WTC11 (cell line): ENCODE measurements at regions not wholly inside any gene's neighbourhood (a gene's known extent, or its start where the extent isn't known, plus 50 kb on each side); places are given as distances from the start of the nearest gene placed in this dataset.

Experiments
- ATAC-seq: fragments of 200-7000 bp; cut with Tn5 transposase; 2 replicates; pipeline ENCODE4 v1.10.0; 2021; ENCODE audit warnings: mild to moderate bottlenecking, moderate library complexity
- CTCF ChIA-PET: fragments of 300-600 bp; sonication (Branson Sonifier 250); formaldehyde crosslinking; loops from one replicate; lab custom pipeline; 2021; ENCODE audit warnings: antibody characterized with exemption; lab: Charles Lee
- POLR2A ChIA-PET: fragments of 350-600 bp; sonication (Branson Sonifier 250); formaldehyde crosslinking; loops from one replicate; lab custom pipeline; 2021; ENCODE audit warnings: antibody characterized with exemption; lab: Charles Lee
- DNase-seq: peaks from one replicate; pipeline ENCODE4 v3.0.0; 2021; ENCODE audit warnings: low spot score
- H3K27ac Mint-ChIP-seq: 2 replicates; pipeline ENCODE4 v1.8.0; 2021; ENCODE audit warnings: mixed read lengths
- H3K27me3 Mint-ChIP-seq: 2 replicates; pipeline ENCODE4 v1.8.0; 2021; ENCODE audit warnings: low read depth, mild to moderate bottlenecking, moderate library complexity, mixed read lengths
- H3K36me3 Mint-ChIP-seq: 2 replicates; pipeline ENCODE4 v1.8.0; 2021; ENCODE audit warnings: mixed read lengths
- H3K4me1 Mint-ChIP-seq: 2 replicates; pipeline ENCODE4 v1.8.0; 2022; ENCODE audit warnings: mixed read lengths
- H3K4me3 Mint-ChIP-seq: 2 replicates; pipeline ENCODE4 v1.8.0; 2021; ENCODE audit warnings: mild to moderate bottlenecking, moderate library complexity, mixed read lengths
- H3K9me3 Mint-ChIP-seq: 2 replicates; pipeline ENCODE4 v1.8.0; 2021; ENCODE audit warnings: mixed read lengths
- ARID4B ChIP-seq: sonication (generic); formaldehyde crosslinking; IDR thresholded peaks from 2 replicates; pipeline ENCODE4 v1.8.0; 2023; ENCODE audit warnings: missing genetic modification reagents, mild to moderate bottlenecking, borderline replicate concordance
- CREM ChIP-seq: sonication (generic); formaldehyde crosslinking; IDR thresholded peaks from 2 replicates; pipeline ENCODE4 v1.8.1; 2022; ENCODE audit warnings: mild to moderate bottlenecking, missing genetic modification reagents, moderate library complexity
- E2F1 ChIP-seq: sonication (generic); formaldehyde crosslinking; IDR thresholded peaks from 2 replicates; pipeline ENCODE4 v1.8.0; 2022; ENCODE audit warnings: mild to moderate bottlenecking, missing genetic modification reagents
- ELF4 ChIP-seq: sonication (generic); formaldehyde crosslinking; IDR thresholded peaks from 2 replicates; pipeline ENCODE4 v1.8.1; 2022; ENCODE audit warnings: low read depth, mild to moderate bottlenecking, moderate library complexity, missing genetic modification reagents
- FOXK1 ChIP-seq: sonication (generic); formaldehyde crosslinking; IDR thresholded peaks from 2 replicates; pipeline ENCODE4 v1.8.0; 2022; ENCODE audit warnings: mild to moderate bottlenecking, moderate library complexity, missing genetic modification reagents
- IRF1 ChIP-seq: sonication (generic); formaldehyde crosslinking; IDR thresholded peaks from 2 replicates; pipeline ENCODE4 v1.8.0; 2023; ENCODE audit warnings: missing genetic modification reagents
- MAX ChIP-seq: sonication (generic); formaldehyde crosslinking; IDR thresholded peaks from 2 replicates; pipeline ENCODE4 v1.8.0; 2022; ENCODE audit warnings: mild to moderate bottlenecking, missing genetic modification reagents
- MLX ChIP-seq: sonication (generic); formaldehyde crosslinking; IDR thresholded peaks from 2 replicates; pipeline ENCODE4 v1.8.1; 2023; ENCODE audit warnings: mild to moderate bottlenecking, missing genetic modification reagents, moderate library complexity
- NR1H2 ChIP-seq: sonication (generic); formaldehyde crosslinking; IDR thresholded peaks from 2 replicates; pipeline ENCODE4 v1.9.0; 2021; ENCODE audit warnings: mild to moderate bottlenecking, moderate library complexity, missing genetic modification reagents
- STAT6 ChIP-seq: sonication (generic); formaldehyde crosslinking; conservative IDR thresholded peaks from 2 replicates; pipeline ENCODE4 v1.8.1; 2023; ENCODE audit warnings: mild to moderate bottlenecking, low read depth, missing genetic modification reagents, moderate library complexity
- ZNF138 ChIP-seq: sonication (generic); formaldehyde crosslinking; conservative IDR thresholded peaks from 2 replicates; pipeline ENCODE4 v1.8.1; 2022; ENCODE audit warnings: mild to moderate bottlenecking, moderate library complexity, missing genetic modification reagents
- ZNF425 ChIP-seq: fragments of 250-450 bp; sonication (Bioruptor Pico); conservative IDR thresholded peaks from 2 replicates; pipeline ENCODE4 v1.9.0; 2021; ENCODE audit warnings: mild to moderate bottlenecking
- ZNF532 ChIP-seq: fragments of 250-450 bp; sonication (Bioruptor Pico); IDR thresholded peaks from 2 replicates; pipeline ENCODE4 v1.9.0; 2021; ENCODE audit warnings: mild to moderate bottlenecking, borderline replicate concordance

- DNase-seq (no peak), ATAC-seq (no peak)
- ChIA-PET CTCF (interaction anchor here (0.8 kb wide), 1 partner anchor 86 kb away, joined by 3 read pairs; no protein-coding TSS in a partner anchor), POLR2A (no interaction called here)
- Mint-ChIP-seq H3K36me3 (no peaks in the 10 kb centered on the region; the same call in none of the 2 replicates), H3K4me1 (no peaks in the 10 kb centered on the region), H3K4me3 (no peak overlapping the region), H3K9me3 (peaks cover 19% of the 10 kb centered on the region), H3K27ac (no peak overlapping the region), H3K27me3 (no peaks in the 10 kb centered on the region)
- no peak for TF ChIP-seq E2F1
- TF ChIP-seq IRF1 (CRISPR knock-in tag), result no peak
- no peak for TF ChIP-seq ARID4B
- TF ChIP-seq NR1H2, result no peak
- TF ChIP-seq MLX (CRISPR knock-in tag), result no peak
- TF ChIP-seq CREM (CRISPR knock-in tag), result no peak
- no peak for TF ChIP-seq ZNF138 (CRISPR knock-in tag)
- TF ChIP-seq STAT6 (CRISPR knock-in tag), result no peak
- TF ChIP-seq MAX (CRISPR knock-in tag), result no peak
These were observed 1385.3 kb upstream of the SPRY2 start for GRCh38 chr13:81726037-81726726.

- Mint-ChIP-seq H3K36me3 (no peaks in the 10 kb centered on the region; the same call in 1 of the 2 replicates), H3K4me3 (no peak overlapping the region), H3K27me3 (no peaks in the 10 kb centered on the region), H3K27ac (no peak overlapping the region), H3K4me1 (no peaks in the 10 kb centered on the region), H3K9me3 (peaks cover 14% of the 10 kb centered on the region)
- ATAC-seq, result no peak
- POLR2A ChIA-PET, result no interaction called here
- CTCF ChIA-PET, result no interaction called here
- DNase-seq, result no peak
- no peak for TF ChIP-seq STAT6 (CRISPR knock-in tag)
- no peak for TF ChIP-seq FOXK1 (CRISPR knock-in tag)
- no peak for TF ChIP-seq ELF4
- TF ChIP-seq ZNF425 (CRISPR knock-in tag), result no peak
- no peak for TF ChIP-seq ZNF532 (CRISPR knock-in tag)
These were observed 1381.5 kb upstream of the SPRY2 start for GRCh38 chr13:81722456-81722855.
